Fibroblast of lung (primary cell): ENCODE measurements at regions not wholly inside any gene's neighbourhood (a gene's known extent, or its start where the extent isn't known, plus 50 kb on each side); places are given as distances from the start of the nearest gene placed in this dataset.

Experiments
- DNase-seq, 2 donors: peaks; one replicate each; pipeline versions ENCODE4 v3.0.0 to v3.0.0-alpha.2; 2010; ENCODE audit warnings: low read depth in 2 of 2
- H2AFZ ChIP-seq: 2 replicates; pipeline ENCODE4 v1.5.1; 2012; ENCODE audit warnings: low read length, control low read depth, inconsistent platforms
- H3K27ac ChIP-seq: 2 replicates; pipeline ENCODE4 v1.5.1; 2011; ENCODE audit warnings: low read length, control low read depth; ENCODE audit not compliant: insufficient read depth
- H3K27me3 ChIP-seq: 2 replicates; pipeline ENCODE4 v1.5.1; 2011; ENCODE audit warnings: mild to moderate bottlenecking, low read length; ENCODE audit not compliant: control insufficient read depth, insufficient read depth
- H3K36me3 ChIP-seq: 2 replicates; pipeline ENCODE4 v1.5.1; 2011; ENCODE audit warnings: low read length; ENCODE audit not compliant: control insufficient read depth, insufficient read depth
- H3K4me1 ChIP-seq: 2 replicates; pipeline ENCODE4 v1.5.1; 2011; ENCODE audit warnings: low read length; ENCODE audit not compliant: control insufficient read depth, insufficient read depth; ENCODE audit errors: extremely low read depth
- H3K4me2 ChIP-seq: 2 replicates; pipeline ENCODE4 v1.5.1; 2011; ENCODE audit warnings: low read length, control low read depth; ENCODE audit not compliant: insufficient read depth; ENCODE audit errors: extremely low read depth
- H3K4me3 ChIP-seq, 4 experiments: fragments of 200-600 bp in 1 of 4; sonication (generic) in 1 of 4; replicated peaks in 1 of 4; 2 replicates each; pipeline ENCODE4 v1.5.1; 2011 to 2016; ENCODE audit warnings: low read length in 4 of 4, low read depth in 3 of 4, mild to moderate bottlenecking in 3 of 4, control low read depth in 2 of 4, inconsistent platforms in 1 of 4, mixed read lengths in 1 of 4; ENCODE audit not compliant: insufficient read depth in 1 of 4; ENCODE audit errors: control extremely low read depth in 1 of 4
- H3K79me2 ChIP-seq: 2 replicates; pipeline ENCODE4 v1.5.1; 2012; ENCODE audit warnings: mild to moderate bottlenecking, low read length, inconsistent platforms; ENCODE audit not compliant: control insufficient read depth, insufficient read depth
- H3K9ac ChIP-seq: 2 replicates; pipeline ENCODE4 v1.5.1; 2011; ENCODE audit warnings: mild to moderate bottlenecking, low read length, control low read depth; ENCODE audit not compliant: insufficient read depth
- H3K9me3 ChIP-seq: 2 replicates; pipeline ENCODE4 v1.5.1; 2012; ENCODE audit warnings: low read depth, low read length; ENCODE audit not compliant: control insufficient read depth, insufficient read depth
- H4K20me1 ChIP-seq: 2 replicates; pipeline ENCODE4 v1.5.1; 2011; ENCODE audit warnings: low read length; ENCODE audit not compliant: control insufficient read depth, insufficient read depth; ENCODE audit errors: extremely low read depth
- EZH2 ChIP-seq: IDR thresholded peaks from 2 replicates; pipeline ENCODE4 v1.5.1; 2012; ENCODE audit warnings: low read length, control low read depth, mild to moderate bottlenecking; ENCODE audit errors: missing control alignments
- TF ChIP-seq, protein P1 (sequence below), 2 donors: IDR thresholded peaks in 1 of 2; conservative IDR thresholded peaks in 1 of 2; 1 replicate in 1 of 2; 2 replicates in 1 of 2; pipeline ENCODE4 v1.5.1; 2011 to 2012; ENCODE audit warnings: low read length in 2 of 2, control low read depth in 1 of 2, inconsistent platforms in 1 of 2, low read depth in 1 of 2, mild to moderate bottlenecking in 1 of 2

GRCh38 chr6:44668976-44669934 is 281.7 kb downstream of the CDC5L start:
- Histone ChIP-seq H3K4me1 (peaks cover 8% of the 10 kb centered on the region), H3K27me3 (peaks cover 2% of the 10 kb centered on the region), H3K9me3 (no peaks in the 10 kb centered on the region), H4K20me1 (no peaks in the 10 kb centered on the region), H3K4me2 (no peak overlapping the region), H3K27ac (no peak overlapping the region), H2AFZ (no peak overlapping the region), H3K4me3 (no peak overlapping the region), H3K9ac (no peak overlapping the region), H3K79me2 (no peaks in the 10 kb centered on the region), H3K36me3 (no peaks in the 10 kb centered on the region)
- no peak for DNase-seq
- TF ChIP-seq, protein P1, sequence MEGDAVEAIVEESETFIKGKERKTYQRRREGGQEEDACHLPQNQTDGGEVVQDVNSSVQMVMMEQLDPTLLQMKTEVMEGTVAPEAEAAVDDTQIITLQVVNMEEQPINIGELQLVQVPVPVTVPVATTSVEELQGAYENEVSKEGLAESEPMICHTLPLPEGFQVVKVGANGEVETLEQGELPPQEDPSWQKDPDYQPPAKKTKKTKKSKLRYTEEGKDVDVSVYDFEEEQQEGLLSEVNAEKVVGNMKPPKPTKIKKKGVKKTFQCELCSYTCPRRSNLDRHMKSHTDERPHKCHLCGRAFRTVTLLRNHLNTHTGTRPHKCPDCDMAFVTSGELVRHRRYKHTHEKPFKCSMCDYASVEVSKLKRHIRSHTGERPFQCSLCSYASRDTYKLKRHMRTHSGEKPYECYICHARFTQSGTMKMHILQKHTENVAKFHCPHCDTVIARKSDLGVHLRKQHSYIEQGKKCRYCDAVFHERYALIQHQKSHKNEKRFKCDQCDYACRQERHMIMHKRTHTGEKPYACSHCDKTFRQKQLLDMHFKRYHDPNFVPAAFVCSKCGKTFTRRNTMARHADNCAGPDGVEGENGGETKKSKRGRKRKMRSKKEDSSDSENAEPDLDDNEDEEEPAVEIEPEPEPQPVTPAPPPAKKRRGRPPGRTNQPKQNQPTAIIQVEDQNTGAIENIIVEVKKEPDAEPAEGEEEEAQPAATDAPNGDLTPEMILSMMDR (conservative IDR thresholded peaks at IDR 0.05 in 1 of 2, IDR thresholded peaks at IDR 0.05 in 1 of 2; ENCODE audit: low read depth in 1 of 2, low read length in 2 of 2) = no peak
- TF ChIP-seq EZH2 = no peak

DNA sequence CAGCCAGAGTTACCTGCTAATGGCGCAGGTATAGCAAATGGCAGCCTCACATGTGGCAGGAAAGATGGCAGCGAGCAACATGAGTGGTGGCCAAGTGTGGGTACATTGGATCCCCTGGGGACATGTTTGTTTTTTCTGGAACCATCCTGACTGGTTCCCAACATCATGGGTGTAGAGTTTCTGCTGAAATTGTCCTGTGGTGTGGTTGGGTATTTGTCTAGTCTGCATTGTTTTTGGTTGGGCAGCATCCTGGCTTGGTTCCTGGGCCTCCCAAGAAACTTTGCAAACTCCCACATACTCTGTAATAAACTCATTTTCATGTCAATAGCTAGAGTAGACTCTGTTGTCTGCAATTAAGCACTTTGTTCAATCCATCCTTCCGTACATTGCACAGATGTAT is 282.6 kb downstream of the CDC5L start:
- Histone ChIP-seq H3K4me1 (peaks cover 8% of the 10 kb centered on the region), H3K27ac (no peak overlapping the region), H3K9ac (no peak overlapping the region), H3K9me3 (no peaks in the 10 kb centered on the region), H3K79me2 (no peaks in the 10 kb centered on the region), H3K27me3 (peaks cover 2% of the 10 kb centered on the region), H3K4me3 (no peak overlapping the region), H2AFZ (no peak overlapping the region), H4K20me1 (no peaks in the 10 kb centered on the region), H3K36me3 (no peaks in the 10 kb centered on the region), H3K4me2 (no peak overlapping the region)
- DNase-seq = no peak
- TF ChIP-seq EZH2 = no peak
- TF ChIP-seq, protein P1 (conservative IDR thresholded peaks at IDR 0.05 in 1 of 2, IDR thresholded peaks at IDR 0.05 in 1 of 2; ENCODE audit: low read depth in 1 of 2, low read length in 2 of 2) = no peak

DNA sequence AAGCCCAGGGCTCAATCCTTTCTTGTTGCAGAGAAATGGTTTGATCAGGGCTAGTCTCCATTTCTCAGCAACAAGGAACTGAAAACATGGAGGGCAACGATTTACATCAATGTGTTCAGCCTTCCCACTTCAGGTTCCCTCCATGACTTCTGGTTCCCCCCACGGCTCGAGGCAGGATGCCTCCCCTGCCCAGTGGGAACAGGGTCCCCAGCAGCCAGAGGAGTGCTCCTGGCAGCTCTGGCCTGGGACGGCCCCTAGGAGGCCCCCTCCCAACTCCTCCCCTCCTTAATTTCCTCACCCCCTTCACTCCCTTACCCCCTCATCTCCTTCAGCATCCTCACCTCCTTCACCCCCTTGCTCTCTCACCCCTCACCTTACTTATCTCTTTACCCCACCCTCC is 283.8 kb downstream of the CDC5L start:
- no peaks in the 10 kb centered on the region for H3K9me3 ChIP-seq
- no peak overlapping the region for H3K9ac ChIP-seq
- TF ChIP-seq EZH2 = no peak
- TF ChIP-seq, protein P1 (conservative IDR thresholded peaks at IDR 0.05 in 1 of 2, IDR thresholded peaks at IDR 0.05 in 1 of 2; ENCODE audit: low read depth in 1 of 2, low read length in 2 of 2) = no peak
- H3K4me2 ChIP-seq = no peak overlapping the region
- H2AFZ ChIP-seq = no peak overlapping the region
- H3K4me3 ChIP-seq = no peak overlapping the region
- peaks cover 8% of the 10 kb centered on the region for H3K4me1 ChIP-seq
- DNase-seq = no peak
- H3K79me2 ChIP-seq = no peaks in the 10 kb centered on the region
- H4K20me1 ChIP-seq = no peaks in the 10 kb centered on the region
- no peak overlapping the region for H3K27ac ChIP-seq
- H3K36me3 ChIP-seq = no peaks in the 10 kb centered on the region
- peaks cover 2% of the 10 kb centered on the region for H3K27me3 ChIP-seq
